HAP-1 (cell line): ENCODE measurements at regions not wholly inside any gene's neighbourhood (a gene's known extent, or its start where the extent isn't known, plus 50 kb on each side); places are given as distances from the start of the nearest gene placed in this dataset.

ENCODE experiments used
- DNase-seq, 2 experiments: peaks; one replicate each; pipeline ENCODE4 v3.0.0-alpha.2; 2016 to 2020; ENCODE audit warnings: low spot score in 2 of 2
- H3K27me3 ChIP-seq: fragments of 250-450 bp; sonication (Bioruptor Pico); 2 replicates; pipeline ENCODE4 v1.5.1; 2020; ENCODE audit warnings: low read depth, mild to moderate bottlenecking, moderate library complexity
- H3K36me3 ChIP-seq: fragments of 250-450 bp; sonication (Bioruptor Pico); replicated peaks from 2 replicates; pipeline ENCODE4 v1.5.1; 2020; ENCODE audit warnings: mild to moderate bottlenecking
- H3K4me1 ChIP-seq: fragments of 250-450 bp; sonication (Bioruptor Pico); 2 replicates; pipeline ENCODE4 v1.5.1; 2020; ENCODE audit warnings: mild to moderate bottlenecking
- H3K4me3 ChIP-seq: fragments of 250-450 bp; sonication (Bioruptor Pico); 2 replicates; pipeline ENCODE4 v1.5.1; 2020; ENCODE audit warnings: mild to moderate bottlenecking, moderate library complexity
- H3K9me3 ChIP-seq: fragments of 250-450 bp; sonication (Bioruptor Pico); 2 replicates; pipeline ENCODE4 v1.5.1; 2020; ENCODE audit warnings: mild to moderate bottlenecking, moderate library complexity
- in situ Hi-C: fragments of 300-500 bp; cut with MboI; formaldehyde crosslinking; loops from 3 replicates; pipeline ENCODE4 v1.14.3; 2020; ENCODE audit warnings: low sequenced_read_pairs, inconsistent platforms, mixed read lengths

GRCh38 chr11:96753997-96754396 lies 364.2 kb downstream of the JRKL start:
- no peak for DNase-seq
- no peaks in the 10 kb centered on the region for H3K9me3 ChIP-seq

GRCh38 chr11:96755209-96755608 lies 365.4 kb downstream of the JRKL start:
- no peaks in the 10 kb centered on the region for H3K9me3 ChIP-seq
- no peaks in the 10 kb centered on the region for H3K4me1 ChIP-seq
- in situ Hi-C loops: no loop called here

More at GRCh38 chr11:96753997-96754396, 364.2 kb downstream of the JRKL start:
- no peak overlapping the region for H3K4me3 ChIP-seq
- in situ Hi-C loops: no loop called here
- H3K36me3 ChIP-seq: no peaks in the 10 kb centered on the region
- peaks cover 4% of the 10 kb centered on the region; the same call in 1 of the 2 replicates for H3K27me3 ChIP-seq
- no peaks in the 10 kb centered on the region for H3K4me1 ChIP-seq

GRCh38 chr11:96755752-96756151 lies 365.9 kb downstream of the JRKL start:
- Histone ChIP-seq H3K27me3 (peaks cover 3% of the 10 kb centered on the region; the same call in 1 of the 2 replicates), H3K36me3 (no peaks in the 10 kb centered on the region), H3K4me1 (no peaks in the 10 kb centered on the region), H3K9me3 (no peaks in the 10 kb centered on the region), H3K4me3 (no peak overlapping the region)
- in situ Hi-C loops: no loop called here
- DNase-seq: no peak

More at GRCh38 chr11:96755209-96755608, 365.4 kb downstream of the JRKL start:
- Histone ChIP-seq H3K4me3 (no peak overlapping the region), H3K27me3 (peaks cover 6% of the 10 kb centered on the region; the same call in 1 of the 2 replicates), H3K36me3 (no peaks in the 10 kb centered on the region)
- DNase-seq: no peak

GRCh38 chr11:96758957-96759356 lies 369.1 kb downstream of the JRKL start:
- H3K27me3 ChIP-seq: peaks cover 3% of the 10 kb centered on the region
- H3K36me3 ChIP-seq: no peaks in the 10 kb centered on the region
- DNase-seq: no peak
- no peak overlapping the region for H3K4me3 ChIP-seq
- no peaks in the 10 kb centered on the region for H3K4me1 ChIP-seq
- in situ Hi-C loops: no loop called here
- no peaks in the 10 kb centered on the region for H3K9me3 ChIP-seq

GRCh38 chr11:96760306-96760705 lies 370.5 kb downstream of the JRKL start:
- in situ Hi-C loops: no loop called here
- Histone ChIP-seq H3K4me1 (no peaks in the 10 kb centered on the region), H3K27me3 (peaks cover 3% of the 10 kb centered on the region), H3K36me3 (no peaks in the 10 kb centered on the region), H3K4me3 (no peak overlapping the region), H3K9me3 (no peaks in the 10 kb centered on the region)
- no peak for DNase-seq

GRCh38 chr11:96760815-96761214 lies 371.0 kb downstream of the JRKL start:
- Histone ChIP-seq H3K4me1 (no peaks in the 10 kb centered on the region), H3K9me3 (no peaks in the 10 kb centered on the region), H3K4me3 (no peak overlapping the region), H3K27me3 (peaks cover 3% of the 10 kb centered on the region), H3K36me3 (no peaks in the 10 kb centered on the region)
- DNase-seq: no peak
- in situ Hi-C loops: no loop called here

- Histone ChIP-seq H3K4me3 (no peak overlapping the region), H3K4me1 (no peaks in the 10 kb centered on the region), H3K9me3 (no peaks in the 10 kb centered on the region), H3K36me3 (no peaks in the 10 kb centered on the region), H3K27me3 (peaks cover 3% of the 10 kb centered on the region)
- in situ Hi-C loops: no loop called here
- DNase-seq: no peak
These were observed 371.6 kb downstream of the JRKL start for GRCh38 chr11:96761451-96761850.

- Histone ChIP-seq H3K36me3 (no peaks in the 10 kb centered on the region), H3K4me1 (no peaks in the 10 kb centered on the region), H3K4me3 (no peak overlapping the region), H3K27me3 (peaks cover 3% of the 10 kb centered on the region), H3K9me3 (no peaks in the 10 kb centered on the region)
- in situ Hi-C loops: no loop called here
- no peak for DNase-seq
These were observed 373.4 kb downstream of the JRKL start for GRCh38 chr11:96763244-96763643.

- Histone ChIP-seq H3K4me1 (no peaks in the 10 kb centered on the region), H3K4me3 (no peak overlapping the region), H3K9me3 (no peaks in the 10 kb centered on the region), H3K27me3 (no peaks in the 10 kb centered on the region), H3K36me3 (no peaks in the 10 kb centered on the region)
- in situ Hi-C loops: no loop called here
- DNase-seq: no peak
These were observed 388.5 kb downstream of the JRKL start for GRCh38 chr11:96778272-96778671.

GRCh38 chr11:96779030-96779429 lies 389.2 kb downstream of the JRKL start:
- Histone ChIP-seq H3K36me3 (no peaks in the 10 kb centered on the region), H3K9me3 (no peaks in the 10 kb centered on the region), H3K27me3 (no peaks in the 10 kb centered on the region), H3K4me3 (no peak overlapping the region), H3K4me1 (no peaks in the 10 kb centered on the region)
- in situ Hi-C loops: no loop called here
- DNase-seq: no peak

- in situ Hi-C loops: no loop called here
- no peak for DNase-seq
These were observed 391.3 kb downstream of the JRKL start for GRCh38 chr11:96781082-96781481.

GRCh38 chr11:96782632-96783031 lies 392.8 kb downstream of the JRKL start:
- Histone ChIP-seq H3K9me3 (no peaks in the 10 kb centered on the region), H3K27me3 (no peaks in the 10 kb centered on the region), H3K36me3 (no peaks in the 10 kb centered on the region), H3K4me1 (no peaks in the 10 kb centered on the region), H3K4me3 (no peak overlapping the region)
- no peak for DNase-seq
- in situ Hi-C loops: no loop called here

More at GRCh38 chr11:96781082-96781481, 391.3 kb downstream of the JRKL start:
- Histone ChIP-seq H3K27me3 (no peaks in the 10 kb centered on the region), H3K4me1 (no peaks in the 10 kb centered on the region), H3K36me3 (no peaks in the 10 kb centered on the region), H3K9me3 (no peaks in the 10 kb centered on the region), H3K4me3 (no peak overlapping the region)

- in situ Hi-C loops: no loop called here
- Histone ChIP-seq H3K36me3 (no peaks in the 10 kb centered on the region), H3K4me3 (no peak overlapping the region), H3K9me3 (no peaks in the 10 kb centered on the region), H3K4me1 (no peaks in the 10 kb centered on the region), H3K27me3 (no peaks in the 10 kb centered on the region)
- no peak for DNase-seq
These were observed 393.5 kb downstream of the JRKL start for GRCh38 chr11:96783311-96783710.

- H3K27me3 ChIP-seq: no peaks in the 10 kb centered on the region
- H3K36me3 ChIP-seq: no peaks in the 10 kb centered on the region
- H3K4me3 ChIP-seq: no peak overlapping the region
- in situ Hi-C loops: no loop called here
- no peak for DNase-seq
- no peaks in the 10 kb centered on the region for H3K4me1 ChIP-seq
- H3K9me3 ChIP-seq: no peaks in the 10 kb centered on the region
These were observed 395.3 kb downstream of the JRKL start for GRCh38 chr11:96785073-96785472.

- Histone ChIP-seq H3K9me3 (no peaks in the 10 kb centered on the region), H3K36me3 (no peaks in the 10 kb centered on the region), H3K4me1 (no peaks in the 10 kb centered on the region), H3K27me3 (no peaks in the 10 kb centered on the region), H3K4me3 (no peak overlapping the region)
- in situ Hi-C loops: no loop called here
- no peak for DNase-seq
These were observed 404.3 kb downstream of the JRKL start for GRCh38 chr11:96794152-96794551.
